A549 (cell line): ENCODE measurements at regions not wholly inside any gene's neighbourhood (a gene's known extent, or its start where the extent isn't known, plus 50 kb on each side); places are given as distances from the start of the nearest gene placed in this dataset.

Experiments used
- ATAC-seq, 2 experiments: fragments of 200-7000 bp in 1 of 2; fragments of >200 bp in 1 of 2; cut with Nextera tagmentation in 1 of 2; cut with Tn5 transposase in 1 of 2; 3 replicates each; pipeline versions ENCODE4 v1.8.0 to v1.9.1; 2018 to 2020; ENCODE audit warnings: mild to moderate bottlenecking in 1 of 2, moderate library complexity in 1 of 2
- CTCF ChIA-PET: fragments of 300-600 bp; sonication (Branson Sonifier 250); formaldehyde crosslinking; extraction: SDS; loops from one replicate; lab custom pipeline; 2021; ENCODE audit warnings: antibody characterized with exemption, inconsistent platforms; lab: Yijun Ruan, JAX
- POLR2A ChIA-PET: fragments of 350-600 bp; formaldehyde crosslinking; extraction: SDS; loops from one replicate; lab custom pipeline; 2021; ENCODE audit warnings: antibody characterized with exemption, inconsistent platforms; lab: Yijun Ruan, JAX
- DNase-seq, 2 experiments: peaks; one replicate each; pipeline versions ENCODE4 v3.0.0 to v3.0.0-alpha.2; 2011 to 2016; ENCODE audit warnings: low read depth in 1 of 2, low spot score in 1 of 2
- FAIRE-seq: peaks from 2 replicates; lab custom pipeline; 2011; peaks lifted over from hg19 to GRCh38; lab: Jason Lieb, UNC
- H3K27ac ChIP-seq, 2 experiments: fragments of >200 bp; sonication (Bioruptor Twin); formaldehyde crosslinking; 3 replicates each; pipeline ENCODE4 v1.5.1; 2016 to 2017
- H3K4me1 ChIP-seq: fragments of >200 bp; sonication (Bioruptor Twin); formaldehyde crosslinking; 3 replicates; pipeline ENCODE4 v1.6.1; 2016
- H3K4me2 ChIP-seq: fragments of >200 bp; sonication (Bioruptor Twin); formaldehyde crosslinking; 3 replicates; pipeline ENCODE4 v1.6.1; 2016
- H3K4me3 ChIP-seq: fragments of >200 bp; sonication (Bioruptor Twin); formaldehyde crosslinking; 3 replicates; pipeline ENCODE4 v1.5.1; 2016
- H3K9me3 ChIP-seq: fragments of >200 bp; sonication (Bioruptor Twin); formaldehyde crosslinking; 3 replicates; pipeline ENCODE4 v1.6.1; 2016
- CHD2 ChIP-seq: fragments of 150-350 bp; IDR thresholded peaks from 2 replicates; pipeline ENCODE4 v1.6.1; 2014; ENCODE audit warnings: low read length; ENCODE audit not compliant: partially characterized antibody
- CHD4 ChIP-seq: fragments of 200-600 bp; sonication (generic); IDR thresholded peaks from 2 replicates; pipeline ENCODE4 v1.6.1; 2016; ENCODE audit warnings: antibody characterized with exemption, mild to moderate bottlenecking, borderline replicate concordance
- CTCF ChIP-seq: fragments of >200 bp; sonication (Bioruptor Twin); formaldehyde crosslinking; IDR thresholded peaks from 3 replicates; pipeline ENCODE4 v1.5.1; 2016
- E2F6 ChIP-seq: IDR thresholded peaks from 2 replicates; pipeline ENCODE4 v1.6.1; 2012; ENCODE audit warnings: low read depth, borderline replicate concordance
- EP300 ChIP-seq, 2 experiments: fragments of >200 bp; sonication (Bioruptor Twin); formaldehyde crosslinking; IDR thresholded peaks; 2 replicates in 1 of 2; 3 replicates in 1 of 2; pipeline ENCODE4 v1.6.1; 2016 to 2017
- HDAC2 ChIP-seq: fragments of 200-600 bp; sonication (generic); IDR thresholded peaks from 2 replicates; pipeline ENCODE4 v1.6.1; 2016
- HEYL ChIP-seq: fragments of 250-450 bp; sonication (Bioruptor Pico); IDR thresholded peaks from 2 replicates; pipeline ENCODE4 v1.8.0; 2021; ENCODE audit warnings: mild to moderate bottlenecking, moderate library complexity
- HOXB5 ChIP-seq: fragments of 250-450 bp; sonication (Bioruptor Pico); IDR thresholded peaks from 2 replicates; pipeline ENCODE4 v1.5.0; 2020; ENCODE audit warnings: mild to moderate bottlenecking, moderate library complexity
- MAZ ChIP-seq: fragments of 150-350 bp; IDR thresholded peaks from 2 replicates; pipeline ENCODE4 v1.6.1; 2014; ENCODE audit warnings: antibody characterized with exemption, low read depth, low read length, borderline replicate concordance
- NR3C1 ChIP-seq: fragments of >200 bp; sonication (Bioruptor Twin); formaldehyde crosslinking; IDR thresholded peaks from 3 replicates; pipeline ENCODE4 v1.6.1; 2017
- RCOR1 ChIP-seq: fragments of 150-350 bp; IDR thresholded peaks from 2 replicates; pipeline ENCODE4 v1.6.1; 2014; ENCODE audit warnings: antibody characterized with exemption, low read length, low read depth
- RNF2 ChIP-seq: fragments of 200-600 bp; sonication (generic); IDR thresholded peaks from 2 replicates; pipeline ENCODE4 v1.6.1; 2016; ENCODE audit warnings: low read depth, mild to moderate bottlenecking, antibody characterized with exemption, moderate library complexity, borderline replicate concordance
- SREBF2 ChIP-seq: fragments of 450-650 bp; IDR thresholded peaks from 2 replicates; pipeline ENCODE4 v1.6.1; 2014; ENCODE audit warnings: mild to moderate bottlenecking, moderate library complexity
- TFCP2L1 ChIP-seq: fragments of 250-450 bp; sonication (Bioruptor Pico); IDR thresholded peaks from 2 replicates; pipeline ENCODE4 v1.5.0; 2021; ENCODE audit warnings: mild to moderate bottlenecking
- ZFP36 ChIP-seq: fragments of 450-650 bp; IDR thresholded peaks from 2 replicates; pipeline ENCODE4 v1.6.1; 2014; ENCODE audit warnings: borderline replicate concordance; ENCODE audit not compliant: partially characterized antibody
- WGBS: methylation state at CpG from one replicate; pipeline ENCODE4 v1.1.6; 2017; ENCODE audit errors: missing lambda C conversion rate; 5-methylcytosine and 5-hydroxymethylcytosine counted together
- TF ChIP-seq, protein P1 (sequence below): IDR thresholded peaks from 2 replicates; pipeline ENCODE4 v1.6.1; 2012
- TF ChIP-seq, protein P2 (sequence below): fragments of >200 bp; sonication (Bioruptor Twin); formaldehyde crosslinking; IDR thresholded peaks from 2 replicates; pipeline ENCODE4 v1.6.1; 2016

- no peak for FAIRE-seq
- POLR2A ChIA-PET = no interaction called here
- ATAC-seq = no peak
These were observed 125.5 kb upstream of the JADE1 start for GRCh38 chr4:128684016-128684415.

GRCh38 chr4:128682942-128683666 is 126.4 kb upstream of the JADE1 start:
- TF ChIP-seq HDAC2 (no peak), EP300 (IDR thresholded peaks at IDR 0.05) (no peak), E2F6 (no peak), CTCF (no peak), MAZ (no peak)
- TF ChIP-seq, all 56 proteins: peak for 0
- H3K27ac ChIP-seq = no peak overlapping the region
- 82% methylated on average over 9 of the region's 9 CpGs for WGBS
- no peak overlapping the region for H3K4me3 ChIP-seq
- ChIA-PET CTCF (no interaction called here), POLR2A (no interaction called here)
- H3K4me2 ChIP-seq = no peak overlapping the region
- H3K4me1 ChIP-seq = peaks cover 4% of the 10 kb centered on the region
- 0 out of 3 replicates have a peak, but pooled peaks cover 9% of the 10 kb centered on the region for H3K9me3 ChIP-seq
- ATAC-seq (no peak), DNase-seq (no peak), FAIRE-seq (no peak)

More at GRCh38 chr4:128684016-128684415, 125.5 kb upstream of the JADE1 start:
- Histone ChIP-seq H3K9me3 (0 out of 3 replicates have a peak, but pooled peaks cover 9% of the 10 kb centered on the region), H3K4me1 (peaks cover 10% of the 10 kb centered on the region), H3K4me3 (no peak overlapping the region), H3K27ac (no peak overlapping the region), H3K4me2 (no peak overlapping the region)
- TF ChIP-seq HEYL (CRISPR knock-in tag) = no peak
- TF ChIP-seq E2F6 = no peak
- TF ChIP-seq ZFP36 = no peak
- TF ChIP-seq, protein P1, sequence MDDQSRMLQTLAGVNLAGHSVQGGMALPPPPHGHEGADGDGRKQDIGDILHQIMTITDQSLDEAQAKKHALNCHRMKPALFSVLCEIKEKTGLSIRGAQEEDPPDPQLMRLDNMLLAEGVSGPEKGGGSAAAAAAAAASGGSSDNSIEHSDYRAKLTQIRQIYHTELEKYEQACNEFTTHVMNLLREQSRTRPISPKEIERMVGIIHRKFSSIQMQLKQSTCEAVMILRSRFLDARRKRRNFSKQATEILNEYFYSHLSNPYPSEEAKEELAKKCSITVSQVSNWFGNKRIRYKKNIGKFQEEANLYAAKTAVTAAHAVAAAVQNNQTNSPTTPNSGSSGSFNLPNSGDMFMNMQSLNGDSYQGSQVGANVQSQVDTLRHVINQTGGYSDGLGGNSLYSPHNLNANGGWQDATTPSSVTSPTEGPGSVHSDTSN = no peak
- TF ChIP-seq HDAC2 = no peak
- TF ChIP-seq CHD2 = no peak
- TF ChIP-seq, protein P2, sequence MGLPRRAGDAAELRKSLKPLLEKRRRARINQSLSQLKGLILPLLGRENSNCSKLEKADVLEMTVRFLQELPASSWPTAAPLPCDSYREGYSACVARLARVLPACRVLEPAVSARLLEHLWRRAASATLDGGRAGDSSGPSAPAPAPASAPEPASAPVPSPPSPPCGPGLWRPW = no peak
- TF ChIP-seq NR3C1 = no peak
- TF ChIP-seq TFCP2L1 (CRISPR knock-in tag) = no peak
- TF ChIP-seq RNF2 = no peak
- no peak for TF ChIP-seq MAZ
- TF ChIP-seq RCOR1 = no peak
- TF ChIP-seq SREBF2 = no peak
- CTCF ChIA-PET = no interaction called here
- WGBS = 79% methylated on average over 2 of the region's 2 CpGs
- no peak for DNase-seq

DNA sequence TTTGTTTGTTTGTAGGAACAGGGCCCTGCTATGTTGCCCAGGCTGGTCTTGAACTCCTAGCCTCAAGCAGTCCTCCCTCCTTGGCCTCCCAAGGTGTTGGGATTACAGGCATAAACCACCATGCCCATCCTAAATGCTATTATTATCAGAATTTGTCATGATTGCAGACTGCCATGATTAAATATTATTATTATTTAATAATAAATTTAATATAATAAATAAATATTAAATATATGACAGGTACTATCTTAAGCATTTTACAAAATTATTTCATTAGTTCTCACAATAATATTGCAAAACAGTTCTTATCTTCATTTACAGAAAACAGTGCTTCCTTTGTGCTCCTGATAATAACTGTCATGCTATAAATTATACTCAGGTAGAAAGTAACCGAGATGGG is 133.4 kb upstream of the JADE1 start:
- FAIRE-seq (no peak), DNase-seq (no peak), ATAC-seq (no peak)
- POLR2A ChIA-PET = no interaction called here
- Histone ChIP-seq H3K4me2 (no peak overlapping the region), H3K27ac (no peak overlapping the region), H3K4me3 (no peak overlapping the region), H3K9me3 (no peaks in the 10 kb centered on the region), H3K4me1 (no peaks in the 10 kb centered on the region; the same call in 2 of the 3 replicates)
- WGBS = 36% methylated on average over 1 of the region's 1 CpG
- CTCF ChIA-PET = no interaction called here
- TF ChIP-seq RNF2 (no peak), CHD4 (no peak), HOXB5 (CRISPR knock-in tag) (no peak), TFCP2L1 (CRISPR knock-in tag) (no peak)
